ENCODE measurements at regions not wholly inside any gene's neighbourhood (a gene's known extent, or its start where the extent isn't known, plus 50 kb on each side); places are given as distances from the start of the nearest gene placed in this dataset.

GRCh38 chr10:124227988-124228387 is 134.6 kb upstream of the CHST15 start:
- FAIRE-seq (no peak), DNase-seq (ENCODE audit: insufficient read length, low spot score) (no peak)
- TF ChIP-seq CTCF (IDR thresholded peaks at IDR 0.05; ENCODE audit: insufficient read depth, missing control alignments) = no peak

GRCh38 chr10:124227055-124227975 is 133.9 kb upstream of the CHST15 start:
- FAIRE-seq (no peak), DNase-seq (ENCODE audit: insufficient read length, low spot score) (no peak)
- TF ChIP-seq CTCF (IDR thresholded peaks at IDR 0.05; ENCODE audit: insufficient read depth, missing control alignments) = no peak

GRCh38 chr10:124226271-124227054 is 133.1 kb upstream of the CHST15 start:
- no peak for TF ChIP-seq CTCF (IDR thresholded peaks at IDR 0.05; ENCODE audit: insufficient read depth, missing control alignments)
- FAIRE-seq (no peak), DNase-seq (ENCODE audit: insufficient read length, low spot score) (no peak)

GRCh38 chr10:124225467-124226270 is 132.3 kb upstream of the CHST15 start:
- no peak for DNase-seq (ENCODE audit: insufficient read length, low spot score)
- TF ChIP-seq CTCF (IDR thresholded peaks at IDR 0.05; ENCODE audit: insufficient read depth, missing control alignments) = no peak
- FAIRE-seq = no peak

GRCh38 chr10:124225029-124225466 is 131.7 kb upstream of the CHST15 start:
- DNase-seq (ENCODE audit: insufficient read length, low spot score) = no peak
- no peak for FAIRE-seq

More at GRCh38 chr10:124225029-124225466, 131.7 kb upstream of the CHST15 start:
- TF ChIP-seq CTCF (IDR thresholded peaks at IDR 0.05; ENCODE audit: insufficient read depth, missing control alignments) = no peak

Measured in D721Med (cell line).